ENCODE measurements at regions not wholly inside any gene's neighbourhood (a gene's known extent, or its start where the extent isn't known, plus 50 kb on each side); places are given as distances from the start of the nearest gene placed in this dataset.

DNA sequence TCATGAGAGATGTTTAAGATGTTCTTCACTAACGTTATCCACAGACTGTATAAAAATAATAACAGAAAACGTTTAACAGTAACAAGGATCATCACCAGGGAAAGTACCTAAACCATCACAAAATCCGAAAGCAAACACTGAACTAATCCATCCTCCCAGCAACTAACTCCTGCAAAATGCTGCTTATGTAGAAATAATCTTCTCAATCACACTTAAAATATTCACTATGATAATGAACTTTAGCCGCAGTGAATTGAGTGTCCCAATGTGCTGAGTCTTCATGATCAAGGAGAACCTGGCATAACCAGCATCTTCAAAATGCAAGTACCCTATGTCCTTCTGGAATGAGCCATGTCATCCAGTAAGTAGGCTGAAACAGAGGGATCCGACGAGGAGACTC lies 166.1 kb downstream of the LTN1 start:
- DNase-seq, result no peak

- no peak for DNase-seq
Measured at GRCh38 chr21:28826021-28826420, 166.7 kb downstream of the LTN1 start.

- no peak for DNase-seq
Measured at GRCh38 chr21:28823429-28823828, 169.2 kb downstream of the LTN1 start.

GRCh38 chr21:28822486-28823335 lies 170.0 kb downstream of the LTN1 start:
- DNase-seq, result no peak

GRCh38 chr21:28822123-28822399 lies 170.6 kb downstream of the LTN1 start:
- DNase-seq, result no peak

GRCh38 chr21:28821276-28822122 lies 171.2 kb downstream of the LTN1 start:
- DNase-seq, result no peak

GRCh38 chr21:28818663-28819278 lies 173.9 kb downstream of the LTN1 start:
- no peak for DNase-seq

DNA sequence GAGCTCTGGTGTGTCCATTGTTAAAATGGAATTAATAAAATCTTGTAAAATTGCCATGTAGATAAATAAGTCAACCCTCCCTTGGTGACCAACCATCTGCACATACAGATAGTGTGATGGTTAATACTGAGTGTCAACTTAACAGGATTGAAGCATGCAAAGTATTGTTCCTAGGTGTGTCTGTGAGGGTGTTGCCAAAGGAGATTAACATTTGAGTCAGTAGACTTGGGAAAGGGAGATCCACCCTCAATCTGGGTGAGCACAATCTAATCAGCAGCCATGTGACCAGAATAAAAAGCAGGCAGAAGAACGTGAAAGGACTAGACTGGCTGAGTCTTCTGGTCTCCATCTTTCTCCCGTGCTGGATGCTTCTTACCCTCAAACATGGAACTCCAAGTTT lies 174.8 kb downstream of the LTN1 start:
- DNase-seq, result no peak

GRCh38 chr21:28811860-28812259 lies 180.8 kb downstream of the LTN1 start:
- DNase-seq, result no peak

DNA sequence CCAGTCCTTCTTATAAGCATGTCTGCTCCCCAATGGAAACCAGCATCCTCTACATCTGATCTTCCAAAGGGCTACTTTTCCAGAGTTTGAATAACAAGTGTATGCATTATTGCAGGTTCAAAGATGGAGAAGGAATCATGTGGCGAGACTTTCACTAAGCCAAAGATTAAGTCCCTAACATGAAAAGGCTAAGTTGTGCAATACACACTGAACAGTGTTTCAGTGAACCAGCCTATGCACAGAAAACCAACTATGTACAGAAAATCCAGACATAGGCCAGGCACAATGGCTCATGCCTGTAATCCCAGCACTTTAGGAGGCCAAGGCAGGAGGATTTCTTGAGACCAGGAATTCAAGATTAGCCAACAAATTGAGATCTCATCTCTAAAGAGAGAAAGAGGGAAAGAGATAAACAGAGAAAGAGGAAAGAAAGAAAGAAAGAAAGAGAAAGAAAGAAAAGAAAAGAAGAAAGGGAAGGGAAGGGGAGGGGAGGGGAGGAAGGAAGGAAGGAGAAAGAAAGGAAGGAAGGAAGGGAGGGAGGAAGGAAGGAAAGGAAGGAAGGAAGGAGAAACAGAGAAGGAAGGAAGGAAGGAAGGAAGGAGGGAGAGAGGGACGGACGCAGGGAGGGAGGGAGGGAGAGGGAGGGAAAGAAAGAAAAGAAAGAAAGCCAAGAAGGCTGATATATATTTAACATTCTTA lies 181.7 kb downstream of the LTN1 start:
- DNase-seq, result no peak

DNA sequence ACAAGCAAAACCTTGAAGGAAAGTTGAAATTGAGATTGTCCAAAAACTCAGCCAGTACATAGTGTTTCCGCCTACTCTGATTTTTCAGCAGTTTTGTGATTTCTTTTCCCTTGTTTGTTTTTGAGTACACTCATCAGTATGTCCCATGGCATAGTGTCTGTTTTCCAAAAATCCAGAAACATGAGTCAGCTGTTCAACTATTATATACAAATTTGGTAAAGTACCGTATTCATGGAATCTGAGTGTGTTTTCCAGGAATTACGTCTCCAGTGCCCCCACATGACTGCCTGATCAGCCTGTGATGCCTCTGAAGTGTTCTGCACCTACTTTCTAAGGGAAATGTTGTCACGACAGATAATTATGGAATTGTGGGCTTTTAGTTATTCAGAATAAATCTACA lies 186.8 kb downstream of the LTN1 start:
- DNase-seq, result no peak

DNA sequence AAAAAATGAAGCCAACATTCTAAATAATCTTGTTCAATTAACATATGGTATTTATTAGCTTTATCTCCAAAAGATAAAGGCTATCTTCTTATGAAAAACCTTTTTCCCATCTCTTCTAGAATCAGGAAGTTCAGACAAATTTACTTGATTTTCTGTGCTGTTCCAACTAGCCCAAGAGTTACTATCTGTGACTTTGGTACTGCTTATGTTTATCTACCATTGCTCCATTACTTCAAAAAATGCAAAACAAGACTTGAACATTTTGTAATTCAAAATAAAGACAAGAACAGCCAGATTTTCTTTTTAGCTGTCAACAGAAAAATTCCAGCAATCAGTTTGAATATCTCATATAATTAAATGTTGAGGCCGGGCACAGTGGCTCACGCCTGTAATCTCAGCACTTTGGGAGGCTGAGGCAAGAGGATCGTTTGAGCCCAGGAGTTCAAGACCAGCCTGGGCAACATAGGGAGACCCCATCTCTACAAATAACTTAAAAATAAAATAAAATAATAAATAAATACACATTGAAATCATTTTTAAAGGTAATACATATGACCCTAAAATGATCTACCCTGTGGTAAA lies 188.5 kb downstream of the LTN1 start:
- DNase-seq, result no peak

GRCh38 chr21:28801906-28802305 lies 190.8 kb downstream of the LTN1 start:
- DNase-seq, result no peak

DNA sequence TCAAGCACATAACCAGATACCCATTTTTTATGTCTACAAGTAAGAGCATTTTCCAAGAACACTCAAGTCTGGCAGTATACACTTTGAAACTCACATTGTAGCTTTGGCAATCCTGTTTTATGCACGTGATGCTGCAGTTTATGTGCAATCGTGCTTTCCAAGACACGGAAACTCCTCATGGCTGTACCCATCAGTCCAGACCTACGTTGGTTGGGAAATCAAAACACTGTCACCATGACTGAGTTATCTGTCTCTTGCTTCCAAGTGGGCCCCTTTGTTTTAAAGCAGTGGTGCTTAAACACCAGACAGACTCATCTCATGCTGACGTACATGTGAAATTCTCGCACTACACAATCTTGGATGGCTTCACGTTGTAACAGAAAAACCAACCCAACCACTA lies 192.8 kb downstream of the LTN1 start:
- no peak for DNase-seq

GRCh38 chr21:28798798-28799197 lies 193.9 kb downstream of the LTN1 start:
- no peak for DNase-seq

DNA sequence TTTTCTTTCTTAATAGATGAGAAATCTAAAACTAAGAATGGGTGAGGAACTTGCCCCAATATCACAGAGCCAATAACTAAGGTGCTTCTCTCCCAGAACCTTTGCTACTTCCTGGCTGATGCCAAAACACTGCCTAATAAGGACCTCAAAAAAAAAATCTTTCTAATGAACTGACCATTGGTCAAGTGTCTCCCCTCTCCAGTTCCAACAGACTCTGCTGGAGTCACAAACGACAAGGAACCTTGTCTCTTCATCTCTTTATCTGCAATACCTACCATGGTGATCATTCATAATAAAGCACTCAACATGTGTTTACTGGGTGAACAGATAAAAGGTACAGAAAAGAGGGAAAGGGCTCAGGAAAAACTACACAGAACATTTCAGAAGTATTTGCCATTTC lies 197.4 kb downstream of the LTN1 start:
- no peak for DNase-seq

DNA sequence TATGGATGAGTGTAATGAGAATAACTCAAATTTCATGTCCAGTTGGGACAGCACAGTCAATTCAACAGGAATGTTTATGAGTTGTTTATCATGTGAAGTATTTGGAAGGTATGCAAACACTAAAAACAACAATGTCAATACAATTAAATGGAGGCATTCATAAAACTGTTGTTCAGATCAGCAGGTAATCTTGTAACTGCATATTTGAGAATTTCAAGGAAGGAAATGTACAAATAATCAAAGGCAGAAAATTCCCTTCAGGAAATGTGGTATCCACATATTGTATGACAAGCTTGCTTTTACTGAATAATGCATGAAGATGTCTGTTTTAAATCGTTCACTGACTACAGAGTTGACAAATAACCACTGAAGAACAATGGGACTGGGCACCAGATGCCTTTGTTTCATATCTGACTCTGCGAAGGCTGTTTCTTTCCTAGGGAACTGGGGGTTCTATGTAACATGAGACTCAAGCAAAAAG lies 198.3 kb downstream of the LTN1 start:
- DNase-seq, result no peak

GRCh38 chr21:28793043-28793442 lies 199.6 kb downstream of the LTN1 start:
- no peak for DNase-seq

DNA sequence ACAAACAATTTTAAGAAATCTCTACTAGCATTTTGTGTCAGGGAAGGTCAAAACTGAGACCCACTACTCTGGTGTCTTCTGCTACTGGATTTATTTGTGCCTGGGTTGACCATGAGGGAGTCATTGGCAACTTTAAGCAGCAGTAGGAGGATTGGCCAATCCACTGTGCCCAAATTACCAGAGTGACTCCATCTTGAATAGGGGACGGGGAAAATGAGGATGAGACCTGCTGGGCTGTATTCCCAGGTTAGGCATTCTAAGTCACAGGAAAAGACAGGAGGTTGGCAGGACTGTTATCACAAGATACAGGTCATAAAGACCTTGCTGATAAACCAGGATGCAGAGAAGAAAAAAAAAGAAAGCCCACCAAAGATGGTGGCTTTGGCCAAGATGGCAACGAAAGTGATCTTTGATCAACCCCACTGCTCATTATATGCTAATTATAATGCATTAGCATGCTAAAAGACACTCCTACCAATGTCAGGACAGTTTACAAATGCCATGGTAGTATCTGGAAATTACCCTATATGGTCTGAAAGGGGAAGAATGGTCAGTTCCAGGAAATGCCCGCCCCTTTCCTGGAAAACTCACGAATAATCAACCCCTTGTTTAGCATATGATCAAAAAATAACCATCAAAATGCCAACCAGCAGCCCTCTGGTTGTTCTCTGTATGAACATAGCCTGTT lies 200.9 kb downstream of the LTN1 start:
- no peak for DNase-seq

DNA sequence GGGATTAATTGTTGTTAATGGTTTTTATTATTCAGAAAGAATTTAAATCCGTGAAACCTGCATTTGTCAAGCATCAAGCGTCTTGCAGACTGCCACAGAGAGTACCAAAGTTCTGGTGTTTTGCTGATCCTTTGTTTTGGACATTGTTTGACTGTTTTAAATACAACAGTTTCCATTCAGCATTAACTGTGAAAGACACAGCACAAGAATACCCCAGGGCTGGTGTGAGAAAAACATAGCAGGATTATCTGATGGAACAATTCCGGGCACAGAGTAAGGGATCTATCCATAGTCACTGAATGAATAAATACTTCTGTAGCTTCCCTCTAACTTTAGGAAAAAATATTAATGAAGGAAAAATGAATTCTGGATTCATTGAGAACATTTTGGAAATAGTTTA lies 202.3 kb downstream of the LTN1 start:
- no peak for DNase-seq

- DNase-seq, result no peak
Measured at GRCh38 chr21:28789523-28789922, 203.2 kb downstream of the LTN1 start.

DNA sequence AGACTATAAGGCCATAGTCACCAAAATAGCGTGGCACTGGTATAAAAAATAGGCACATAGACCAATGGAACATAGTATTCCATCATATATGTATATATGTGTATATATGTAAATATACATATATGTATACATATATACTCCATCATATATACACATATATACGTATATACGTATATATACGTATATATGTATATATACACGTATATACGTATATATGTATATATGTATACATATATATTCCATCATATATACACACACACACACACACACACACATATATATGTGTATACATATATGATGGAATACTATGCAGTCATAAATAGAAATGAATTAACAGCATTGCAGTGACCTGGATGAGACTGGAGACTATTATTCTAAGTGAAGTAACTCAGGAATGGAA lies 204.6 kb downstream of the LTN1 start:
- no peak for DNase-seq

All from stimulated activated CD4-positive, alpha-beta T cell treated with anti-CD3 and anti-CD28 coated beads, Interleukin-1b, Interleukin-23, amount 100 ng/mL, for 48 hours (primary cell).